Spleen (tissue), 11 donors: ENCODE measurements at regions not wholly inside any gene's neighbourhood (a gene's known extent, or its start where the extent isn't known, plus 50 kb on each side); places are given as distances from the start of the nearest gene placed in this dataset.

Source experiments
- DNase-seq: peaks from one replicate; pipeline ENCODE4 v3.0.0-alpha.2; 2020
- H3K27ac ChIP-seq, 8 donors: fragments of 200-600 bp; sonication (generic) in 7 of 8; 1 replicate in 4 of 8; 2 replicates in 4 of 8; pipeline versions ENCODE4 v1.5.0 to v1.8.0; 2016 to 2021; ENCODE audit warnings: inconsistent platforms in 4 of 8, mild to moderate bottlenecking in 4 of 8, moderate library complexity in 1 of 8
- H3K27me3 ChIP-seq, 7 donors: fragments of 200-600 bp; sonication (generic) in 6 of 7; replicated peaks in 1 of 7; 1 replicate in 4 of 7; 2 replicates in 3 of 7; pipeline versions ENCODE4 v1.5.0 to v1.8.0; 2016 to 2021; ENCODE audit warnings: inconsistent platforms in 3 of 7, mild to moderate bottlenecking in 1 of 7
- H3K36me3 ChIP-seq, 6 donors: fragments of 200-600 bp; sonication (generic) in 5 of 6; 1 replicate in 4 of 6; 2 replicates in 2 of 6; pipeline versions ENCODE4 v1.5.0 to v1.8.0; 2016 to 2021; ENCODE audit warnings: inconsistent platforms in 2 of 6
- H3K4me1 ChIP-seq, 6 donors: fragments of 200-600 bp; sonication (generic) in 5 of 6; 1 replicate in 3 of 6; 2 replicates in 3 of 6; pipeline versions ENCODE4 v1.5.0 to v1.8.0; 2016 to 2021; ENCODE audit warnings: inconsistent platforms in 3 of 6
- H3K4me3 ChIP-seq, 8 donors: fragments of 200-600 bp; sonication (generic) in 7 of 8; 1 replicate in 4 of 8; 2 replicates in 4 of 8; pipeline versions ENCODE4 v1.5.0 to v1.8.0; 2016 to 2021; ENCODE audit warnings: inconsistent platforms in 4 of 8, mild to moderate bottlenecking in 4 of 8, moderate library complexity in 2 of 8
- H3K9me3 ChIP-seq, 8 donors: fragments of 200-600 bp; sonication (generic) in 7 of 8; 1 replicate in 4 of 8; 2 replicates in 4 of 8; pipeline versions ENCODE4 v1.5.0 to v1.8.0; 2016 to 2021; ENCODE audit warnings: inconsistent platforms in 4 of 8
- POLR2A ChIP-seq, 3 donors: fragments of 450-650 bp; IDR thresholded peaks; one replicate each; pipeline ENCODE4 v1.5.1; 2017; ENCODE audit warnings: antibody characterized with exemption in 3 of 3, mild to moderate bottlenecking in 1 of 3
- POLR2AphosphoS5 ChIP-seq, 3 donors: sonication (generic); formaldehyde crosslinking; IDR thresholded peaks; one replicate each; pipeline ENCODE4 v1.5.1; 2017; ENCODE audit warnings: antibody characterized with exemption in 3 of 3
- WGBS, 5 donors: extraction: QIAGEN DNeasy Blood & Tissue Kit in 3 of 5; methylation state at CpG; one replicate each; pipeline versions ENCODE4 v1.1.5 to v1.1.7; 2013 to 2018; 5-methylcytosine and 5-hydroxymethylcytosine counted together
- intact Hi-C: fragments of 100-400 bp; cut with DNase I; formaldehyde crosslinking; loops from one replicate; pipeline ENCODE4 v1.15.0; 2023; ENCODE audit warnings: low total_unique reads
- TF ChIP-seq, protein P1 (sequence below), 11 experiments: fragments of 200-600 bp in 7 of 11; fragments of 450-650 bp in 4 of 11; sonication (generic) in 4 of 11; IDR thresholded peaks in 8 of 11; conservative IDR thresholded peaks in 3 of 11; 1 replicate in 7 of 11; 2 replicates in 4 of 11; pipeline versions ENCODE4 v1.4.0 to v1.8.0; 2016 to 2021; ENCODE audit warnings: antibody characterized with exemption in 11 of 11, inconsistent platforms in 4 of 11, mild to moderate bottlenecking in 1 of 11
- donor health status: healthy with polysubstance abuse.
- donor health status: DM: no; HTN: no; CAD: no; lungs with moderate emphysema.
- donor health status: DM: no; HTN: no; CAD: no.
- donor health status: Bipolar disorder and iron deficiency.
- donor health status: healthy.
- donor health status: DM: no; HTN: no; CAD: no.
- donor health status: DM: yes; HTN: yes; CAD: no.

DNA sequence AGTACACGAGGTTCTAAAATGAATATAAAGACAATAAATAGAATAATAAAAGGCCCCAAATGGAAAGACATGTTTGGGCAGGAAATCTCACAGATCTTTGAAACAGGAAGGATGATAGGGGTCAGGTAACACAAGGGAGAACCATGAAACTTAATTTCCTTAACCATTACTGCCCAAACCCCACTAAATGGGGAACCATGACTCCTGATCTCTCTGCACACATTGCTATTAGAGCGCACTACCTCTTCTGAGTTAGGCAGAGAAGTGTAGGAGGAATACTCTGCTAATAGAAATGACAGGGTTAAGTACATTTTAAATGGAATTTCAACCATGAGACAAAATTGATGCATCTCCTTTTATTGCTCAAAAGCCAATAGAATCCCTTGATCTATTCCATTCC lies 213.7 kb upstream of the SETBP1 start:
- no peaks in the 10 kb centered on the region for H3K36me3 ChIP-seq
- intact Hi-C loops, result no loop called here
- H3K4me1 ChIP-seq, result no peaks in the 10 kb centered on the region
- no peak for TF ChIP-seq POLR2A (IDR thresholded peaks at IDR 0.05)
- TF ChIP-seq POLR2AphosphoS5 (IDR thresholded peaks at IDR 0.05), result no peak
- TF ChIP-seq, protein P1, sequence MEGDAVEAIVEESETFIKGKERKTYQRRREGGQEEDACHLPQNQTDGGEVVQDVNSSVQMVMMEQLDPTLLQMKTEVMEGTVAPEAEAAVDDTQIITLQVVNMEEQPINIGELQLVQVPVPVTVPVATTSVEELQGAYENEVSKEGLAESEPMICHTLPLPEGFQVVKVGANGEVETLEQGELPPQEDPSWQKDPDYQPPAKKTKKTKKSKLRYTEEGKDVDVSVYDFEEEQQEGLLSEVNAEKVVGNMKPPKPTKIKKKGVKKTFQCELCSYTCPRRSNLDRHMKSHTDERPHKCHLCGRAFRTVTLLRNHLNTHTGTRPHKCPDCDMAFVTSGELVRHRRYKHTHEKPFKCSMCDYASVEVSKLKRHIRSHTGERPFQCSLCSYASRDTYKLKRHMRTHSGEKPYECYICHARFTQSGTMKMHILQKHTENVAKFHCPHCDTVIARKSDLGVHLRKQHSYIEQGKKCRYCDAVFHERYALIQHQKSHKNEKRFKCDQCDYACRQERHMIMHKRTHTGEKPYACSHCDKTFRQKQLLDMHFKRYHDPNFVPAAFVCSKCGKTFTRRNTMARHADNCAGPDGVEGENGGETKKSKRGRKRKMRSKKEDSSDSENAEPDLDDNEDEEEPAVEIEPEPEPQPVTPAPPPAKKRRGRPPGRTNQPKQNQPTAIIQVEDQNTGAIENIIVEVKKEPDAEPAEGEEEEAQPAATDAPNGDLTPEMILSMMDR (IDR thresholded peaks at IDR 0.05 in 8 of 11, conservative IDR thresholded peaks at IDR 0.05 in 3 of 11), result no peak
- no peaks in the 10 kb centered on the region for H3K27me3 ChIP-seq
- WGBS, 5 donors, result 69 to 77% (median 76%) methylated on average over 2 of the region's 2 CpGs
- H3K9me3 ChIP-seq, result no peaks in the 10 kb centered on the region
- no peak for DNase-seq
- H3K4me3 ChIP-seq, result no peak overlapping the region
- H3K27ac ChIP-seq, result no peak overlapping the region

DNA sequence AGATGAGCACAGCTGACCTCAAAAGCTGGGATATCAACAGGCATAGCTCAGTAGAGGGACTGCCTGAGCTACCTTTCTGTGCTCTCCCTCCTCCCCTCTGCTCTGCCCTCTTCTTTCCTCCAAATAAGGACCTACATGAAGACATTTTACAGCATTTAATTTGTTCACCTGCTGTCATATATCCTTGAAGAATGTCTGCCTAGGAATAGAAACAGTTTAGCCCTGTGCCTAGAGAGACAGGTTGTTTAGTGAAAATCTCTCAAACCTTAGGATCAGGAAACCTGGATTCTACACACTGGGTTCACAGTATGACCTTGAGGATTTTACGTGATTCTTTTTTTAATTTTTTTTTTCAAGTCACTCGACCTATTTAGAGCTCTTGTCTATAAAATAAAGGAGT lies 213.0 kb upstream of the SETBP1 start:
- H3K27ac ChIP-seq, result no peak overlapping the region
- no peaks in the 10 kb centered on the region for H3K4me1 ChIP-seq
- H3K27me3 ChIP-seq, result no peaks in the 10 kb centered on the region
- 70 to 85% (median 82%) methylated on average over 2 of the region's 2 CpGs for WGBS, 5 donors
- no peaks in the 10 kb centered on the region for H3K9me3 ChIP-seq
- H3K36me3 ChIP-seq, result no peaks in the 10 kb centered on the region
- no peak overlapping the region for H3K4me3 ChIP-seq
- intact Hi-C loops, result no loop called here
- TF ChIP-seq, protein P1 (IDR thresholded peaks at IDR 0.05 in 8 of 11, conservative IDR thresholded peaks at IDR 0.05 in 3 of 11), result no peak
- TF ChIP-seq POLR2AphosphoS5 (IDR thresholded peaks at IDR 0.05) (no peak), POLR2A (IDR thresholded peaks at IDR 0.05) (no peak)
- no peak for DNase-seq

DNA sequence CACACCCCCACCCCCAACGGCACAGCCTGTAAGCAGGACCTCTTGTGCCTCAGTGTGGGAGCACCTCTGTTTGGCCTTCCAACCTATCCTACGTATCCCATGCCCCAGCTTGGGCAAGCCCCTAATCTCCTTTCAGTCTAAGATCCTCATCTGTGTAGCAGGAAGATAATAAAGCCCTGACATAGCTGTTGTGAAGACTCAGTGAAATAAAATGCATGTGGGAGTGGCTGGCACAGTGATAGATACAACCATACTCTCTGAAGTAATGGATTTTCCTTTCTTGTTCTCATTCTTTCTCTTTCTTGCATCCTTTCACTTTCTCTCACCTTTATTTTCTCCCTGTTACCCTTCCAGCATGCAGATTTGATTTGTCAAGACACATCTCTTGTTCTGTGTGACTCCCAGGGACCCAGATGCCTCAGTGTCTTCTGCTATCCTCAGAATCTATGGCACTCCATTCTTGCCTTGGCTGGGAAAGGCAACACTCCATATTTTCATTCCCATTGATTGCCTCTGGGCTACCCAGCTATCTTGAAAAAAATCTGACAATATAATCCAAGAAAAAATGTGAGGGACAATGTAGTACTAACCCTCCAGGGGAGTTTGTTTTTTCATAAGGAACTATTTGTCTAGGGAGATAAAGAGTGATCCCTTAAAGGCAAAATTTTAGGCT lies 207.2 kb upstream of the SETBP1 start:
- H3K36me3 ChIP-seq, result no peaks in the 10 kb centered on the region
- DNase-seq, result no peak
- H3K27ac ChIP-seq, result no peak overlapping the region
- intact Hi-C loops, result no loop called here
- no peaks in the 10 kb centered on the region for H3K4me1 ChIP-seq
- H3K9me3 ChIP-seq, result peaks cover 0 to 13% (median 4%) of the 10 kb centered on the region in 8 donors
- H3K27me3 ChIP-seq, result no peaks in the 10 kb centered on the region
- no peak overlapping the region for H3K4me3 ChIP-seq
- TF ChIP-seq POLR2A (IDR thresholded peaks at IDR 0.05), result no peak
- no peak for TF ChIP-seq POLR2AphosphoS5 (IDR thresholded peaks at IDR 0.05)
- TF ChIP-seq, protein P1 (IDR thresholded peaks at IDR 0.05 in 8 of 11, conservative IDR thresholded peaks at IDR 0.05 in 3 of 11), result no peak
- WGBS, 5 donors, result 79 to 92% (median 87%) methylated on average over 2 of the region's 2 CpGs

DNA sequence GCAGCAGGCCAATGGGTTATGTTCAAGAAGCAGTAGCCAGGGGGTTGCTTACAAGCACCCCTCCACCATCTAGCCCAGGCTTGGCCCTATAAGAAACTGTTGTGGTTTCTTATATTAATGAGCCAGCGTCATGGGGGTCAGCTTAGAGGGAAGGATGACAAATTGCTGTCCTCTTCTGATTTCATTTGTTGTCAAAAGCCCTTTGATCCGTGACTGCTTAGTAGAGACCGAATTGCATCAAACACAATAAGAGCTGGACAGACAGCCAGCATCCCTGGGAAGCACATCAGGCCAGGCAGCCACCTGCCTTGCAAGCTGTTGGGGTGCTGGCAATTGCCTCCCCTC lies 206.6 kb upstream of the SETBP1 start:
- WGBS, 5 donors, result 42 to 76% (median 65%) methylated on average over 3 of the region's 3 CpGs
- no peaks in the 10 kb centered on the region for H3K36me3 ChIP-seq
- no peaks in the 10 kb centered on the region for H3K4me1 ChIP-seq
- H3K4me3 ChIP-seq, result no peak overlapping the region
- H3K27ac ChIP-seq, result no peak overlapping the region
- DNase-seq, result no peak
- TF ChIP-seq, protein P1 (IDR thresholded peaks at IDR 0.05 in 8 of 11, conservative IDR thresholded peaks at IDR 0.05 in 3 of 11), result no peak
- TF ChIP-seq POLR2A (IDR thresholded peaks at IDR 0.05), result no peak
- peaks cover 0 to 18% (median 9%) of the 10 kb centered on the region in 8 donors for H3K9me3 ChIP-seq
- intact Hi-C loops, result no loop called here
- no peaks in the 10 kb centered on the region for H3K27me3 ChIP-seq
